ENCODE measurements at regions not wholly inside any gene's neighbourhood (a gene's known extent, or its start where the extent isn't known, plus 50 kb on each side); places are given as distances from the start of the nearest gene placed in this dataset.

DNA sequence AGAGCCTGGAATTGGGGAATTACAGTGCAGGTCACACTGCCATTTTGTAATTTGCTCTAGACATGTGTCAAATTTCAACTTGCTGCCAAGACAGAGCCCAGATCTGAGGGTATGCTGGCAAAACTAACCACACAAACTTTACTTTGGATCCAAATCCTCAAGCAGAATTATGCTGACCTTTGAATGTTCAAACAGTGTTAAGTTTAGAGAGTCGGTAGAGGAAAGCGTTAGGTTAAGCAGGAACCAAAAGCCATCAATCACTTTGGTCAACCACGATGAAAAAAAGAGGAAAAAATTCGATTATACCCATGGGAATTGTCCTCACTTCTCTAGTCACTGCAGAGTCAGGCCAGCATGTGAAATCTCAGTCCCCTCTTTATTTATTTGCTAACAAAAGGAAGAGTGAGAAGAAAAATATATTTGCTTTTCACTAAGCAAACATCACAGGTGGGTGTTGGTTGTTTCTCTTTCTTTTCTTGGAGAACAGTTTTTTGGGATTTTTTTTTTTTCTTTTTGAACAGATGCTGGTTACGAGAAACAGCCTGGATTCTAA is 105.1 kb upstream of the ADGRF1 start:
- TF ChIP-seq, protein P1, sequence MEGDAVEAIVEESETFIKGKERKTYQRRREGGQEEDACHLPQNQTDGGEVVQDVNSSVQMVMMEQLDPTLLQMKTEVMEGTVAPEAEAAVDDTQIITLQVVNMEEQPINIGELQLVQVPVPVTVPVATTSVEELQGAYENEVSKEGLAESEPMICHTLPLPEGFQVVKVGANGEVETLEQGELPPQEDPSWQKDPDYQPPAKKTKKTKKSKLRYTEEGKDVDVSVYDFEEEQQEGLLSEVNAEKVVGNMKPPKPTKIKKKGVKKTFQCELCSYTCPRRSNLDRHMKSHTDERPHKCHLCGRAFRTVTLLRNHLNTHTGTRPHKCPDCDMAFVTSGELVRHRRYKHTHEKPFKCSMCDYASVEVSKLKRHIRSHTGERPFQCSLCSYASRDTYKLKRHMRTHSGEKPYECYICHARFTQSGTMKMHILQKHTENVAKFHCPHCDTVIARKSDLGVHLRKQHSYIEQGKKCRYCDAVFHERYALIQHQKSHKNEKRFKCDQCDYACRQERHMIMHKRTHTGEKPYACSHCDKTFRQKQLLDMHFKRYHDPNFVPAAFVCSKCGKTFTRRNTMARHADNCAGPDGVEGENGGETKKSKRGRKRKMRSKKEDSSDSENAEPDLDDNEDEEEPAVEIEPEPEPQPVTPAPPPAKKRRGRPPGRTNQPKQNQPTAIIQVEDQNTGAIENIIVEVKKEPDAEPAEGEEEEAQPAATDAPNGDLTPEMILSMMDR (IDR thresholded peaks at IDR 0.05; ENCODE audit: unreplicated experiment), result no peak
- H3K9me3 Mint-ChIP-seq (ENCODE audit: unreplicated experiment), result no peaks in the 10 kb centered on the region
- no peaks in the 10 kb centered on the region for H3K36me3 Mint-ChIP-seq (ENCODE audit: low read depth, unreplicated experiment)
- no peak for DNase-seq (ENCODE audit: low spot score)
- no peak overlapping the region for H3K4me3 Mint-ChIP-seq (ENCODE audit: unreplicated experiment)
- no peaks in the 10 kb centered on the region for H3K27me3 Mint-ChIP-seq (ENCODE audit: unreplicated experiment)
- peaks cover 6% of the 10 kb centered on the region for H3K4me1 Mint-ChIP-seq (ENCODE audit: unreplicated experiment)
- no peak overlapping the region for H3K27ac Mint-ChIP-seq (ENCODE audit: unreplicated experiment)

DNA sequence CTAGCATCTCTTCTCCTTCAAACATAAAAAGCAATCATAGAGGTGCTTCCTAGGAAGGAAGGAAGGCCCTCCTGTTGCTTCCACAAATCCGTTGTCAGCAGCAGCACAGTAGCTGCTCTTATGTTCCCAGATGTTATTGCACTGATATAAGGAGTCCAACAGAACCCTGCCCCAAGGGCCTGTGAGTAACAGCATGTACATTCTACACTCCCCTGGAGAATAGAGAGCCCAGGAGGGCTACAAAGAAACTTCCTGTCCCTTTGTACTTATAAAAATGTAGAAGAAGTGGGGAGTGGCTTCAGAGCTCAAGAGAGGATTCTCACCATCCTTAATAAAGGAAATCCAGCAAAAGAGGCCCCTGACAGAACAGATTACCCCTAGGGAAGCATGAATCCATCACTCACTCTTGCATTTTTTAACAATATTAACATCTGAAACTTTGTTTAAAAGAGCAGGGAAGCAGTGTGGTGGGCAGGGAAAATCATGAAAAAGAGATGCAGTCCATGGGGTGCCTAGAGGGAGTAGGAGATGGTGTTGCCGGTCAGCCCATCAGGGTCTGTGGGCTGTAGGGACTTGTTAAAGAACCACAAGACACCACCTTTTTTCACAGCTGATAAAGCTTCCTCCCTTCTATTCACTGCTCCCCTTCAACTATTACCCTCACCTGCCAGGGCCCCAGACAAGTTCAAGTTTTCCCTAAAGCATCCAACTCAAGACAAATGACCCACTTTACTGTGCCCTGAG is 104.5 kb upstream of the ADGRF1 start:
- no peak overlapping the region for H3K27ac Mint-ChIP-seq (ENCODE audit: unreplicated experiment)
- TF ChIP-seq, protein P1 (IDR thresholded peaks at IDR 0.05; ENCODE audit: unreplicated experiment), result no peak
- no peak for DNase-seq (ENCODE audit: low spot score)
- H3K4me3 Mint-ChIP-seq (ENCODE audit: unreplicated experiment), result no peak overlapping the region
- H3K4me1 Mint-ChIP-seq (ENCODE audit: unreplicated experiment), result peaks cover 6% of the 10 kb centered on the region
- no peaks in the 10 kb centered on the region for H3K27me3 Mint-ChIP-seq (ENCODE audit: unreplicated experiment)
- H3K36me3 Mint-ChIP-seq (ENCODE audit: low read depth, unreplicated experiment), result no peaks in the 10 kb centered on the region
- no peaks in the 10 kb centered on the region for H3K9me3 Mint-ChIP-seq (ENCODE audit: unreplicated experiment)

DNA sequence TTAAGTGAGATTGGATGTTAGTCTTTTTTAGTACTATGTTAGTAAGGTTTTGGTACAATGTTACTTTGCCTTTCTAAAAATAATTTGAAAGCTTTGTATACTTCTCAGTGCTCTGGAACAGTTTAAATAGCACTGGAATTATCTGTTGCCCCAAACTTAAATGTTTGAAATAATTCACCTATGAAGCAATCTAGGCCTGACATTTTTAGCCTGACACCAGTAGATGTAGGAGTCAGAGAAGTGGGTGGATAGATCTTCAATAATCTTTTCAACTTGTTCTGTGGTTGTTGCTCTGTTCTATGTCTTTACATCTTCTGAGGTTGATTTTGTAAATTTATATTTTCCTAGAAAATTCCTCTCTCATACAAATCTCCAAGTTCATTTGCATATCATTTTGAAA is 103.1 kb upstream of the ADGRF1 start:
- Mint-ChIP-seq H3K9me3 (ENCODE audit: unreplicated experiment) (no peaks in the 10 kb centered on the region), H3K4me3 (ENCODE audit: unreplicated experiment) (no peak overlapping the region), H3K36me3 (ENCODE audit: low read depth, unreplicated experiment) (no peaks in the 10 kb centered on the region), H3K4me1 (ENCODE audit: unreplicated experiment) (peaks cover 6% of the 10 kb centered on the region), H3K27me3 (ENCODE audit: unreplicated experiment) (no peaks in the 10 kb centered on the region), H3K27ac (ENCODE audit: unreplicated experiment) (no peak overlapping the region)
- DNase-seq (ENCODE audit: low spot score), result no peak
- TF ChIP-seq, protein P1 (IDR thresholded peaks at IDR 0.05; ENCODE audit: unreplicated experiment), result no peak

DNA sequence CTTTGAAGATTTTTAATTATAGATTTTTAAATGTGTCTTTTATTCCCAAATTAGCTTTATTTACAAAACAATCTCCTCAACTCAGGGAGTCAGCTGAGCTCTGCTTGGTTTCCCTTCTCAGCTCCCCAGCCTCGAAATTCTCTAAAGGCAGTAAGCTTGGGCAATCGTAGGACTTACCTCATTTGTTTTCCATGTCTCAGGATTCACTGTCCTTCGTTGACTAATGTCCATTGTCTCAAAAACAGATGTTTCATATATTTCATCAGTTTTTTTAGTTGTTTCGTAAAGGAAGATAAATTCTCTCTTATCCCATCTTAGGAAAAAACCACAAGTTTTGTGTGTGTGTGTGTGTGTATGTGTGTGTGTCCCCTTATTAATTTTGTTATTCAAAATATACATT is 102.2 kb upstream of the ADGRF1 start:
- TF ChIP-seq, protein P1 (IDR thresholded peaks at IDR 0.05; ENCODE audit: unreplicated experiment), result no peak
- no peaks in the 10 kb centered on the region for H3K9me3 Mint-ChIP-seq (ENCODE audit: unreplicated experiment)
- peaks cover 7% of the 10 kb centered on the region for H3K4me1 Mint-ChIP-seq (ENCODE audit: unreplicated experiment)
- no peak overlapping the region for H3K27ac Mint-ChIP-seq (ENCODE audit: unreplicated experiment)
- no peak overlapping the region for H3K4me3 Mint-ChIP-seq (ENCODE audit: unreplicated experiment)
- DNase-seq (ENCODE audit: low spot score), result no peak
- no peaks in the 10 kb centered on the region for H3K36me3 Mint-ChIP-seq (ENCODE audit: low read depth, unreplicated experiment)
- H3K27me3 Mint-ChIP-seq (ENCODE audit: unreplicated experiment), result no peaks in the 10 kb centered on the region

DNA sequence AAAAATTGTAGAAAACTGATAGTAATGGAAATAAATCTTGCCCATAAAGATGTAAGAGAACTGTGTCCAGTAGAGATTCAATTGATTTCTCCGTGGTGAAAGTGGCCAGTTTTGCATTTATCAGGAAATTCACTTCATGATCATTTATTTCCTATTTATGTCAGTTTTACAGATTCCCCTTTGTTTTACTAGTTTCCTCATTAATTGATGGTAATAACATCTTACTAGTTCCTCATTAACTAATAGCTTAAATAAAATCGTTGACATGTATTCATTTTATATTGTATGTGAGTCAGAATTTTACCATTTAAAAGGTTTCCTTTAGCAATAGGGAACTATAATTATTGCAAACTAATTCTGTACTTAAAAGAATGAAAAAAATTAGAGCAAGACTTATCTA is 99.8 kb upstream of the ADGRF1 start:
- Mint-ChIP-seq H3K4me1 (ENCODE audit: unreplicated experiment) (peaks cover 10% of the 10 kb centered on the region), H3K27ac (ENCODE audit: unreplicated experiment) (no peak overlapping the region), H3K36me3 (ENCODE audit: low read depth, unreplicated experiment) (no peaks in the 10 kb centered on the region), H3K27me3 (ENCODE audit: unreplicated experiment) (no peaks in the 10 kb centered on the region), H3K9me3 (ENCODE audit: unreplicated experiment) (no peaks in the 10 kb centered on the region), H3K4me3 (ENCODE audit: unreplicated experiment) (no peak overlapping the region)
- no peak for DNase-seq (ENCODE audit: low spot score)
- TF ChIP-seq, protein P1 (IDR thresholded peaks at IDR 0.05; ENCODE audit: unreplicated experiment), result no peak

Measured in endothelial cell (in vitro differentiated cells).